HG03558 (cell line): ENCODE measurements at regions not wholly inside any gene's neighbourhood (a gene's known extent, or its start where the extent isn't known, plus 50 kb on each side); places are given as distances from the start of the nearest gene placed in this dataset.

ENCODE experiments used
- ATAC-seq: cut with Tn5 transposase; IDR thresholded peaks from one replicate; pipeline ENCODE4 v1.9.1; 2021; ENCODE audit warnings: moderate number of reproducible peaks; ENCODE audit not compliant: unreplicated experiment; ENCODE audit errors: extremely low read depth

- no peak for ATAC-seq
These were observed 184.5 kb upstream of the TSC22D2 start for GRCh38 chr3:150223558-150223957.

GRCh38 chr3:150222691-150223489, 185.2 kb upstream of the TSC22D2 start:
- ATAC-seq, result no peak

GRCh38 chr3:150221904-150222523, 186.1 kb upstream of the TSC22D2 start:
- no peak for ATAC-seq

DNA sequence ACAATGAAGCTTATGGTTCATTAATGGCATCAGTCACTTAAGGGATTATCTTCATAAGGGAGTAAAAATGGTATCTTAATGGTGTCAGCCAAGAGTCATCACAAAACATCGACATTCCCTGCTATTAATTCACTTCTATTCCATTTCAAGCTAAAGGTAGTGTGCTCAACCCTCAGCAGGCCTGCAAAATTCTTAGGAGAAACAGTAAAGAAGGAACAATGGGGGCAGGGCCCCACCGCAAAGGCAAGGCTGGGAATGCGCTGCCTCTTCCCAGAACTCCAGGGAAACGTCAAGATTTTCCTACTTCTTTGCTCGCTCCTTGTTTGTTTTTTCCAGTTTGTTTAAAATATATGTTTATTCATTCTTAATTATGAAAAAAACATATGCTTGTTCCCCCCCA, 187.3 kb upstream of the TSC22D2 start:
- ATAC-seq, result no peak

DNA sequence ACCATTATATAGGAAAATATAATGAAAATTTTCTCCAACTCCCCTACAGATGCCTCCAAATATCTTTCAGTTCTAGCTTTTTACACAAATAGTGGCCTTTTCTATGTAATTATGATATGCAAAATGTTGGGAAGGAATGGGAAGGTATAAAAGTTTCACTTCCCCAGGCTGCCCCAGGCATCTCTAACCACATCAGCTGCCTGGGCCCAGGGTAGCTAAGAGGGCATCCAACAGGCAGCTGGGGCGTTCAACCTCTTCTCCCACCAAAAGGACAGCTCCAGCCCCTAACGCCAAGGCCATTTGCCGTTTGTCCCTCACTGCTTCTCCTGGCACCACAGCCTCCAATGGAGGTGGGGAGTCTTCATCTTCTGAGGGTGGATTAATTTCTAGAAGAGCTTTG, 188.1 kb upstream of the TSC22D2 start:
- no peak for ATAC-seq

GRCh38 chr3:150218841-150219240, 189.3 kb upstream of the TSC22D2 start:
- ATAC-seq, result no peak

GRCh38 chr3:150218236-150218635, 189.9 kb upstream of the TSC22D2 start:
- no peak for ATAC-seq

DNA sequence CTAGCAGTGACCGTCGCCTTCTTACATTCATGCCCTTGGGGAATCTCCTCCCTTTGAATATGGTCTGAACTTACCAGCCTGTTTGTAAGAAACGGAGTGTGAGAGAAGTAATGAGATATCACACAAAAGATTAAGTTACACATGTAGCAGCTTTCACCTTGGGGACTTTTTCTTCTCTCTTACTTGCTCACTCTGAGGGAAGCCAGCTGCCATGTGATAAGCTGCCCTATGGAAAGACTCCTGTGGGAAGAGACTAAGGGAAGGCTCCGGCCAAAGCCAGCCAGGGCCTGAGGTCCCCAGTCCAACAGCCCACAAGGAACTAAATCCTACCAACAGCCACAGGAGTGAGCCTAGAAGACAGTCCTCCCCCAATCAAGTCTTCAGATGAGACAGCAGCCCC, 190.4 kb upstream of the TSC22D2 start:
- ATAC-seq, result no peak

DNA sequence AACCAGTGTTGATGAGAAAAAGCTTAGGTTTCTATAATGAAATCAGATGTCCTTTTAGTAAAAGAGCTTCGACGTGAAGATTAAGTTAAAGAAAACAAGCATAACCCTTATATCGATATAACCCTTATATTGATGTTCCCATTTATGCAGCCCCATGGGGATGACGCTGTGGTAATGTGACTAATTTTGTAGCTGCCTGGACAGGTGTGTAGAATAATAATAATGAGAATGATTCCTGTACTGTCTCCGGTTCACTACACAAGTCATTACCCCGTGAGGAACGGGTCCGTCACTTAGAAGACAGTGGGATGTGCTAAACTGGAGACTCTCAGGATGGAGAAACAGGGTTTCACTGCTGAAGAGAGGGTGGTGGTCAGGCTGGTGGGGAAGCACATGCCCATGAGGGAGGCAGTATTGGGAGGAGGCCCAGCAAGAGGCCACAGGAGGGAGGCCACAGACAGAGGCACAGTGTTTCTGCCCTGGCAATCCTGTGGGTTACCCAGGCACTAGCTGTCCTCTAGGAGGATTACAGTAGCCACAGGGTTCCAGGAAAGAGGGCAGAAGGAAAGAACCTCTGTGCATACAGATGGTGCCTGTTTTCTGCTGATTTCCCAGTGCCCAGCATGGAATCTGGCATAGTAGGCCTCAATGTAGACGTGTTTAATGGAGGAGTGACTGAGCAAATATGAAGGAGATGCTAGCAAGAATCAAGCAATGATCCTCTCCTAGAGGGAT, 191.1 kb upstream of the TSC22D2 start:
- ATAC-seq, result no peak

DNA sequence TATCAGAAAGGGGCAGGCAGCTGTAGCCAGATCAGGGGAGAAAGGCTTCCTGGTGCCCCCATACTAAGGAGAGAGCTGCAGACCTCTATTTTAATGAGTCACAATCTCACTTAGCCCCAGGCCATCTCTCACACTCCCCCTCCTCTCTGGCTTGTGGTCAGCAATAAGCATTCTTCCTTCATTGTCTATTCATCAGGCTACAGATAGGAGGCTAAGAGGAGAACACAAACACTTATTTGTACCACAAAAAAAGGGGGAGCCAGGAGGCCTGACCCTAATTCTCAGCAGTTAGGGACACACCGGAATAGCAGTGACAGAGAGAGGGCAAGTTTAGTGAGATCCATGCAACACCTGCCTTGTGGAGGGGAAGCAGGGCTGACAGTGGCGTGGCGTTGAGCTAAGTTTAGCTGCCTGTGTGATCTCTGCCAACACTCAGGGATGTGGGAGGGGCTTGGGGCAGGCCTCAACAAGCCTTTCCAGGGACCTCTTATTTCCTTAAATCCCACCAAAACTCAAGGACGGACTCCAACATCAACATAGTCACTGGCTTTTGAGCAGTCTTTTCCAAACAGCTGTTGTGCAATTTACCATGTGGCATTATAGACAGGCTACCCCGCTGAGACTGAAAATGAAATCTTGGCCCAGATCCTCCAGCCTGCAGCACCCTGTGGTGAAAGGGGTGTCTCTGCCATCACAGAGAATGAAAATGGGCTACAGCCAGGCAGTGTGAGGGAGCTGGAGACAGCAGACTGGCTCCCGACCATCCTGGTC, 191.9 kb upstream of the TSC22D2 start:
- ATAC-seq, result no peak

- no peak for ATAC-seq
These were observed 192.5 kb upstream of the TSC22D2 start for GRCh38 chr3:150215616-150216015.

GRCh38 chr3:150213577-150213976, 194.5 kb upstream of the TSC22D2 start:
- ATAC-seq, result no peak

DNA sequence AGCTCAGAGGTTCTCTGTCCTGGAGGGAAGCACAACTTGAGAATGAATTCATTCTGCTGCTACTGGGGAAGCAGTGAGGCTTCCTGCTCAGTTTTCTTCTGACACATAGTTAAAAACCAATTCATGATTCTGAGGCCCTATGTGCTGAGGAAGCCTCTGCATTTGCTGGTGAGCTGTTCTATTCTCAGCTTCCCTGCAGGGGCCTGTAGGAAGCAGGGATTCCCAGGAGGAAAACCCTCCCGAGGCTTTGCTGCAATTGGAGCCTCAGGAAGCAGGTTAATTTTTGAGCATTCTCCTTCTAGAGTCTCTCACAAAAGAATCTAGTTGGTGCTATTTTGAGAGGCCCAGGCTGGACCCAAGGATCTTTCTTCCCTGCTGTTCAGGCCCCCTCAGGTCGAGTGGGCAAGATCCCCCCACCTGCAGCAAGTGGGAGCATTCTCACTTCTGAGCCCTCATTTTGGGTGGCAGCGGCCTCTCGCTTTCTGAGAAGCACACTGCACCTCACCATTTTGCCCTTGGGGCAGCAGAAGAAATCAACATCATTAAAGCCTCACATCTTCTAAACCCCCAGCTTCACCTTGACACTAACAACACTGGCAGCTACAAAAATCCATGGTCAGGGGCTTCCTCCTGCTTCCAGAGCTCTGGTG, 197.5 kb upstream of the TSC22D2 start:
- no peak for ATAC-seq

DNA sequence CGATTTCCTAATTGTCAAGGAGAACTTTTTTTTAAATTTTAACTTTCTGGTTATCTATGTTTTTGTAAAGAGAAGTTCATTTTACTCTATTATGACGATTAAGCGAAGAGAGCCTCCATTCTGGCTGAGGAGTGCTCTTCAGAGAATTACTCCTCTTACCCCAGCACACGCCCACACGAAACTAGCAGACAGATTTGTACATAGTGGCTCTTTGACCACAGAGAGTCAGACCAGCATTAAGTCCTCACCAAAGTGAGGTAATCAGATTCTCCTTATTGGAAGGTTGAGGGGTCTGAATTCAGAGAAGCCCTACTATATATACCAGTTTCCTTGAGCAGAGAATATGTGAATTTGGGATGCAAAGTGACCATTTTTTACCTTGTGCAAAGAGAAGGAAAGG, 204.8 kb upstream of the TSC22D2 start:
- ATAC-seq, result no peak

DNA sequence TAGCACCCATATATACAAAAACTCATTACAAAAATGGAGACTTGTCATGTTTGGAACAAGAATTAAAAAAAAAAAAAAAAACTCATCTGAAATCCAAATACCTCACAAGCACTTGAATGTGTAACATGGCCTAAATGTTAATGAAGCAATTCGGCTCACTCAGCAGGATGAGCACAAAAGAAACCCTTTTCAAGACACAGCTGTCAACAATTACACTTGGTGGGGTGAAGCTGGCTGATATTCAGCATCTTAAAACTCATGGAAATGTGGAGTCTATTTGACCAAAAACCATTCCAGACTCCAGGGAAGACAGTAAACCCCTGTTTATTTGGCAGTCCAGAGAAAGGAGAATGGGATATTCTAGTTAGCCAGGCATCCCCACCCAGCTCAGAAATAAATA, 205.4 kb upstream of the TSC22D2 start:
- ATAC-seq, result no peak

- no peak for ATAC-seq
These were observed 213.1 kb upstream of the TSC22D2 start for GRCh38 chr3:150194957-150195356.

GRCh38 chr3:150194513-150194912, 213.6 kb upstream of the TSC22D2 start:
- ATAC-seq, result no peak

GRCh38 chr3:150184426-150185071, 213.9 kb upstream of the PFN2 start:
- ATAC-seq, result no peak

GRCh38 chr3:150183678-150184425, 213.2 kb upstream of the PFN2 start:
- no peak for ATAC-seq
